IMR-90 (cell line): ENCODE measurements at regions not wholly inside any gene's neighbourhood (a gene's known extent, or its start where the extent isn't known, plus 50 kb on each side); places are given as distances from the start of the nearest gene placed in this dataset.

ENCODE experiments used
- ATAC-seq: fragments of 200-7000 bp; cut with Tn5 transposase; 2 replicates; pipeline ENCODE4 v1.9.1; 2020; ENCODE audit warnings: low read depth, mild to moderate bottlenecking, moderate library complexity
- BruUV-seq: library from RNA; stranded (reverse); fragments of 400-500 nt; replicated peaks from 2 replicates; lab custom pipeline; 2021; lab: Mats Ljungman, UMichigan
- CTCF ChIA-PET: fragments of 300-600 bp; formaldehyde crosslinking; extraction: SDS; loops from one replicate; lab custom pipeline; 2021; ENCODE audit warnings: antibody characterized with exemption; lab: Yijun Ruan, JAX
- POLR2A ChIA-PET: fragments of 300-600 bp; sonication (Branson Sonifier 250); formaldehyde crosslinking; loops from one replicate; lab custom pipeline; 2022; ENCODE audit warnings: antibody characterized with exemption; ENCODE audit not compliant: unreplicated experiment; lab: Charles Lee
- DNase-seq: peaks from one replicate; pipeline ENCODE4 v3.0.0; 2013
- H2AFZ ChIP-seq: replicated peaks from 2 replicates; pipeline ENCODE3; 2013; ENCODE audit warnings: low read length, mild to moderate bottlenecking; ENCODE audit not compliant: poor library complexity
- H2AK5ac ChIP-seq: 2 replicates; pipeline ENCODE4 v1.6.1; 2013; ENCODE audit warnings: low read depth, low read length, inconsistent platforms
- H2AK9ac ChIP-seq: replicated peaks from 2 replicates; pipeline ENCODE3; 2013; ENCODE audit warnings: mild to moderate bottlenecking, low read depth, low read length, moderate library complexity; ENCODE audit not compliant: poor library complexity
- H2BK120ac ChIP-seq: 2 replicates; pipeline ENCODE4 v1.6.1; 2013; ENCODE audit warnings: low read depth, low read length, inconsistent platforms
- H2BK15ac ChIP-seq: 3 replicates; pipeline ENCODE4 v1.6.1; 2013; ENCODE audit warnings: low read depth, low read length, inconsistent platforms
- H2BK20ac ChIP-seq: 2 replicates; pipeline ENCODE4 v1.6.1; 2013; ENCODE audit warnings: low read depth, mild to moderate bottlenecking, inconsistent platforms, low read length, moderate library complexity
- H2BK5ac ChIP-seq: 2 replicates; pipeline ENCODE4 v1.6.1; 2013; ENCODE audit warnings: mild to moderate bottlenecking, low read depth, low read length, inconsistent platforms; ENCODE audit not compliant: poor library complexity, severe bottlenecking
- H3K14ac ChIP-seq: replicated peaks from 2 replicates; pipeline ENCODE4 v1.6.1; 2013; ENCODE audit warnings: low read depth, low read length, inconsistent platforms
- H3K18ac ChIP-seq: 2 replicates; pipeline ENCODE4 v1.6.1; 2013; ENCODE audit warnings: low read depth, low read length, control low read depth
- H3K23ac ChIP-seq: 2 replicates; pipeline ENCODE4 v1.6.1; 2013; ENCODE audit warnings: low read depth, low read length, inconsistent platforms
- H3K27ac ChIP-seq: 2 replicates; pipeline ENCODE4 v1.5.1; 2013; ENCODE audit warnings: mild to moderate bottlenecking, control low read depth, low read length; ENCODE audit not compliant: insufficient read depth
- H3K27me3 ChIP-seq: 2 replicates; pipeline ENCODE4 v1.6.1; 2013; ENCODE audit warnings: low read length; ENCODE audit not compliant: control insufficient read depth, insufficient read depth
- H3K36me3 ChIP-seq: 2 replicates; pipeline ENCODE4 v1.6.1; 2013; ENCODE audit warnings: low read length, mixed read lengths; ENCODE audit not compliant: control insufficient read depth, insufficient read depth
- H3K4ac ChIP-seq: 2 replicates; pipeline ENCODE4 v1.6.1; 2013; ENCODE audit warnings: low read depth, low read length, inconsistent platforms
- H3K4me1 ChIP-seq: 2 replicates; pipeline ENCODE4 v1.6.1; 2013; ENCODE audit warnings: low read length, mixed read lengths; ENCODE audit not compliant: control insufficient read depth, insufficient read depth
- H3K4me2 ChIP-seq: 2 replicates; pipeline ENCODE4 v1.6.1; 2013; ENCODE audit warnings: low read depth, mild to moderate bottlenecking, control low read depth, low read length, moderate library complexity
- H3K4me3 ChIP-seq: 2 replicates; pipeline ENCODE4 v1.5.1; 2013; ENCODE audit warnings: low read depth, mild to moderate bottlenecking, control low read depth, low read length, moderate library complexity; ENCODE audit not compliant: insufficient read depth
- H3K56ac ChIP-seq: 2 replicates; pipeline ENCODE4 v1.6.1; 2013; ENCODE audit warnings: low read length, inconsistent platforms; ENCODE audit not compliant: insufficient read depth; ENCODE audit errors: extremely low read depth
- H3K79me1 ChIP-seq, 2 experiments: 2 replicates each; pipeline ENCODE4 v1.6.1; 2013; ENCODE audit warnings: low read length in 2 of 2, inconsistent platforms in 1 of 2, low read depth in 1 of 2
- H3K9ac ChIP-seq: 2 replicates; pipeline ENCODE4 v1.6.1; 2013; ENCODE audit warnings: low read depth, low read length, control low read depth
- H3K9me1 ChIP-seq: 2 replicates; pipeline ENCODE4 v1.6.1; 2013; ENCODE audit warnings: low read length, inconsistent platforms; ENCODE audit not compliant: insufficient read depth
- H3K9me3 ChIP-seq: 2 replicates; pipeline ENCODE4 v1.6.1; 2013; ENCODE audit warnings: low read length; ENCODE audit not compliant: control insufficient read depth, insufficient read depth
- H4K20me1 ChIP-seq: 2 replicates; pipeline ENCODE4 v1.6.1; 2013; ENCODE audit warnings: low read length, inconsistent platforms; ENCODE audit not compliant: insufficient read depth
- H4K5ac ChIP-seq: 2 replicates; pipeline ENCODE4 v1.6.1; 2013; ENCODE audit warnings: mild to moderate bottlenecking, low read depth, low read length, control low read depth
- H4K8ac ChIP-seq, 2 experiments: 2 replicates each; pipeline ENCODE4 v1.6.1; 2013; ENCODE audit warnings: low read depth in 2 of 2, low read length in 2 of 2, control low read depth in 1 of 2, inconsistent platforms in 1 of 2
- H4K91ac ChIP-seq: 2 replicates; pipeline ENCODE4 v1.6.1; 2013; ENCODE audit warnings: low read depth, low read length, inconsistent platforms; ENCODE audit not compliant: insufficient read depth
- BHLHE40 ChIP-seq: fragments of 150-350 bp; IDR thresholded peaks from 2 replicates; pipeline ENCODE4 v1.6.1; 2016; ENCODE audit warnings: mild to moderate bottlenecking, low read depth, low read length
- MAFK ChIP-seq: IDR thresholded peaks from 2 replicates; pipeline ENCODE4 v1.6.1; 2012; ENCODE audit warnings: low read depth, low read length, improper control_type of control experiment
- USF2 ChIP-seq: fragments of 150-350 bp; IDR thresholded peaks from 2 replicates; pipeline ENCODE4 v1.6.1; 2017; ENCODE audit warnings: mild to moderate bottlenecking, antibody characterized with exemption, low read length, low read depth
- WGBS, 2 experiments: methylation state at CpG; one replicate each; pipeline versions ENCODE4 v1.1.5 to v1.1.7; 2013; ENCODE audit warnings: missing lambda C conversion rate in 2 of 2; ENCODE audit not compliant: insufficient read length in 1 of 2; ENCODE audit errors: extremely low coverage in 2 of 2; 5-methylcytosine and 5-hydroxymethylcytosine counted together
- dilution Hi-C: fragments of 300-500 bp; cut with HindIII; formaldehyde crosslinking; loops from one replicate; pipeline ENCODE4 v1.14.3; 2018; ENCODE audit warnings: low sequenced_read_pairs; ENCODE audit not compliant: unreplicated experiment
- in situ Hi-C: fragments of 300-500 bp; cut with MboI; formaldehyde crosslinking; loops from 3 replicates; pipeline ENCODE4 v1.14.3; 2019; ENCODE audit warnings: low sequenced_read_pairs, inconsistent platforms, mixed read lengths
- intact Hi-C: fragments of 100-400 bp; cut with micrococcal nuclease; formaldehyde crosslinking; loops from 2 replicates; pipeline ENCODE4 v1.10.0; 2022

GRCh38 chr4:30860978-30861377, 140.8 kb downstream of the PCDH7 start:
- POLR2A ChIA-PET, result no interaction called here
- dilution Hi-C loops (no loop called here), in situ Hi-C loops (no loop called here), intact Hi-C loops (loop anchor here (2.0 kb wide), 1 partner anchor 32 kb away; no protein-coding TSS in a partner anchor)
- Histone ChIP-seq H3K79me1 (no peaks in the 10 kb centered on the region), H2BK5ac (no peak overlapping the region), H3K4me3 (no peak overlapping the region), H2AK9ac (no peak overlapping the region), H2BK20ac (no peak overlapping the region), H3K4me2 (no peak overlapping the region), H4K20me1 (no peaks in the 10 kb centered on the region), H3K14ac (no peak overlapping the region), H3K56ac (no peak overlapping the region), H3K27me3 (no peaks in the 10 kb centered on the region), H2BK120ac (no peak overlapping the region), H3K9me3 (no peaks in the 10 kb centered on the region), H4K5ac (no peak overlapping the region), H4K91ac (no peak overlapping the region), H3K4me1 (peaks cover 5% of the 10 kb centered on the region), H2AFZ (no peak overlapping the region), H3K27ac (no peak overlapping the region), H3K18ac (no peak overlapping the region), H3K36me3 (no peaks in the 10 kb centered on the region), H4K8ac (no peak overlapping the region), H3K23ac (no peak overlapping the region), H3K9ac (no peak overlapping the region), H2BK15ac (no peak overlapping the region), H3K4ac (no peak overlapping the region), H2AK5ac (no peak overlapping the region), H3K9me1 (no peaks in the 10 kb centered on the region)
- no TSS peak for BruUV-seq
- ATAC-seq, result no peak
- WGBS, 2 experiments, result no CpG with 5 or more reads among the region's 3 CpGs
- CTCF ChIA-PET, result no interaction called here
- no peak for TF ChIP-seq USF2
- peak; percentile 82 for TF ChIP-seq MAFK
- TF ChIP-seq BHLHE40, result no peak
- DNase-seq, result no peak
